ENCODE measurements at regions not wholly inside any gene's neighbourhood (a gene's known extent, or its start where the extent isn't known, plus 50 kb on each side); places are given as distances from the start of the nearest gene placed in this dataset.
A peak's percentile ranks its signal among the peaks of the same experiment; 100 is the strongest.

DNA sequence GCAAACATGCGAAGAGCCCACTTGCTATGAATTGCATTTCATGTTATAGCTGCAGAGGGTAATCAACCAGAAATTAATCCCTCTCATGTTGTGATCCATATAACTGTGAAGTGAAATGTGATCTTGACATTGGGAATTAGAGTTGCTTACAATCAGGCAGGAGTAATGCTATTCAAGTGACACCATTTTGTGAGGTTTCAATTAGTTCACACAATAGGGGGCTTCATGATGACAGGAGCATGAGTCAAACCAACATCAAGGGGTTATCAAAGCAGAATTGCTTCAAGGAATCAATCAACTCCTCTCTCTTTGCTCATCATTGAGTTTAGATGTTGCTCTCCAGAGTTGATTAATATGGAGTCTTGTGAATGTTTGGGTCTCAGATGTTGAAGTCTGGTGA, 1585.2 kb upstream of the TENM4 start:
- no peak overlapping the region for H3K4me3 ChIP-seq
- DNase-seq (no peak), ATAC-seq (ENCODE audit: low FRiP score in 2 of 2) (no peak)
- no peaks in the 10 kb centered on the region for H3K36me3 ChIP-seq
- H3K27ac ChIP-seq: no peak overlapping the region
- H3K9me3 ChIP-seq: no peaks in the 10 kb centered on the region
- no peaks in the 10 kb centered on the region for H3K4me1 ChIP-seq
- H3K27me3 ChIP-seq: no peaks in the 10 kb centered on the region
- WGBS, 2 donors: 88 to 96% methylated on average over 1 of the region's 1 CpG
- no peak for TF ChIP-seq EP300 (IDR thresholded peaks at IDR 0.05)
- TF ChIP-seq, protein P1, sequence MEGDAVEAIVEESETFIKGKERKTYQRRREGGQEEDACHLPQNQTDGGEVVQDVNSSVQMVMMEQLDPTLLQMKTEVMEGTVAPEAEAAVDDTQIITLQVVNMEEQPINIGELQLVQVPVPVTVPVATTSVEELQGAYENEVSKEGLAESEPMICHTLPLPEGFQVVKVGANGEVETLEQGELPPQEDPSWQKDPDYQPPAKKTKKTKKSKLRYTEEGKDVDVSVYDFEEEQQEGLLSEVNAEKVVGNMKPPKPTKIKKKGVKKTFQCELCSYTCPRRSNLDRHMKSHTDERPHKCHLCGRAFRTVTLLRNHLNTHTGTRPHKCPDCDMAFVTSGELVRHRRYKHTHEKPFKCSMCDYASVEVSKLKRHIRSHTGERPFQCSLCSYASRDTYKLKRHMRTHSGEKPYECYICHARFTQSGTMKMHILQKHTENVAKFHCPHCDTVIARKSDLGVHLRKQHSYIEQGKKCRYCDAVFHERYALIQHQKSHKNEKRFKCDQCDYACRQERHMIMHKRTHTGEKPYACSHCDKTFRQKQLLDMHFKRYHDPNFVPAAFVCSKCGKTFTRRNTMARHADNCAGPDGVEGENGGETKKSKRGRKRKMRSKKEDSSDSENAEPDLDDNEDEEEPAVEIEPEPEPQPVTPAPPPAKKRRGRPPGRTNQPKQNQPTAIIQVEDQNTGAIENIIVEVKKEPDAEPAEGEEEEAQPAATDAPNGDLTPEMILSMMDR (IDR thresholded peaks at IDR 0.05): no peak
- TF ChIP-seq POLR2AphosphoS5 (IDR thresholded peaks at IDR 0.05): no peak
- no peak for TF ChIP-seq POLR2A (IDR thresholded peaks at IDR 0.05)

DNA sequence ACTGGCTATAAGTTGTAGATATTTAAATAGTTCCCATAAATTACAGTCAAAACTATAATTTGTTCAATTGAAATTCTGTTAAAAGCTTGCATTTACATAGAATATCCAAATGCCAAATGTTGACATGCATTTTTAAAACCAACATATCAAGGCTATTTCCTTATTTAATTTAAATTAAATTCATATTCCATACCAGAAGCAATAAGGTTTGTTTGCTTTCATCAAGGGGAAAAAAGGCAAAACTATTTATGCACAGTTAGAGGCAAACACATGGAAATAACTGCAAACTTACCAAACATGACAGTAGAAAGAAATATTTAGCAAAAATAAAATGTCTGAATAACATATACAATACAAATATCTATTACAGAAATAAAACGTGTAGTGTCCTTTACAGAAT, 1581.2 kb upstream of the TENM4 start:
- Histone ChIP-seq H3K4me3 (no peak overlapping the region), H3K27me3 (no peaks in the 10 kb centered on the region), H3K36me3 (no peaks in the 10 kb centered on the region), H3K27ac (no peak overlapping the region), H3K4me1 (no peaks in the 10 kb centered on the region), H3K9me3 (no peaks in the 10 kb centered on the region)
- 64 to 90% methylated on average over 1 of the region's 1 CpG for WGBS, 2 donors
- no peak for ATAC-seq (ENCODE audit: low FRiP score in 2 of 2)
- DNase-seq: no peak
- no peak for TF ChIP-seq POLR2A (IDR thresholded peaks at IDR 0.05)
- TF ChIP-seq, protein P1 (IDR thresholded peaks at IDR 0.05): no peak
- no peak for TF ChIP-seq POLR2AphosphoS5 (IDR thresholded peaks at IDR 0.05)
- TF ChIP-seq EP300 (IDR thresholded peaks at IDR 0.05): no peak

DNA sequence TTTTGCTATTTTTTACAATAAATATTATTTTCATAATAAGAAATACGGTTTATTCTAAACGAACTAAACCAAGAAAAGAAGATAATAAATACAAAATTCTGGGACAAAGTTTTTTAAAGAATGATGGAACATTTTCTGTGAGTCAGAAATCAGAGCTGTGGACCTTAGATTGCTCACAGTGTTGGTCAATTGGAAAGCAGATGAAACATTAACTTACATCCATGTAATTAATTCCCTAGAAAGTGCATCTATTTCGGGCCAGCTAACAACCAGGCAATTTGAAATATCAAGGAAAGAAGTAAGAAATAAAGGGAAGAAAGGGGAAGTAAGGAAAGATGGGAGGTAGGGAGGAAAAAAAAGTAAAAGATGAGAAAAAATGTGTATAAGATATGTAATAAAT, 1569.8 kb upstream of the TENM4 start:
- TF ChIP-seq, protein P1 (IDR thresholded peaks at IDR 0.05): no peak
- TF ChIP-seq POLR2A (IDR thresholded peaks at IDR 0.05): no peak
- no peak for TF ChIP-seq POLR2AphosphoS5 (IDR thresholded peaks at IDR 0.05)
- TF ChIP-seq EP300 (IDR thresholded peaks at IDR 0.05): no peak
- Histone ChIP-seq H3K27ac (no peak overlapping the region), H3K36me3 (no peaks in the 10 kb centered on the region), H3K4me1 (no peaks in the 10 kb centered on the region), H3K9me3 (no peaks in the 10 kb centered on the region), H3K4me3 (no peak overlapping the region), H3K27me3 (no peaks in the 10 kb centered on the region)
- ATAC-seq (ENCODE audit: low FRiP score in 2 of 2): no peak
- no peak for DNase-seq
- 52 to 54% methylated on average over 3 of the region's 3 CpGs for WGBS, 2 donors

DNA sequence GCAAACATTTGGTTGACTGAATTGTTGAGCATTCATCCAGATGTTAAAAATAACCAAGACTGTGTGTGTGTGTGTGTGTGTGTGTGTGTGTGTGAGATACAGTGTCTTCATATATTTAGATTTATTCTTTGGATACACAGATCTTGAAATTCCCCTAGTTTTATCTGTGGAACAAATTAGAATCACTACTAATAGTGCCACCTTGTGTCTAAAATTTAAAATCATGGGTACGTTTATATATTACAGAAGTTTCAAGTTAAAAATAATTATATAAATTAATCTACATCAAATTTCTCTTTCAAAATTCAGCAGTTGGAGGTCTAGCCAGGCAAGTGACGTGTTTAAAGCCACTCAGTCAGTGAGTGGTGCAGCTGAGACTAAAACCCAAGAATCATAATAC, 1566.2 kb upstream of the TENM4 start:
- WGBS, 2 donors: 11 to 23% methylated on average over 2 of the region's 2 CpGs
- TF ChIP-seq EP300 (IDR thresholded peaks at IDR 0.05) (no peak), POLR2AphosphoS5 (IDR thresholded peaks at IDR 0.05) (no peak), POLR2A (IDR thresholded peaks at IDR 0.05) (no peak)
- TF ChIP-seq, protein P1 (IDR thresholded peaks at IDR 0.05): no peak
- H3K27ac ChIP-seq: no peak overlapping the region
- no peak overlapping the region for H3K4me3 ChIP-seq
- H3K27me3 ChIP-seq: no peaks in the 10 kb centered on the region
- no peaks in the 10 kb centered on the region for H3K36me3 ChIP-seq
- DNase-seq (no peak), ATAC-seq (ENCODE audit: low FRiP score in 2 of 2) (no peak)
- no peaks in the 10 kb centered on the region for H3K9me3 ChIP-seq
- no peaks in the 10 kb centered on the region for H3K4me1 ChIP-seq

DNA sequence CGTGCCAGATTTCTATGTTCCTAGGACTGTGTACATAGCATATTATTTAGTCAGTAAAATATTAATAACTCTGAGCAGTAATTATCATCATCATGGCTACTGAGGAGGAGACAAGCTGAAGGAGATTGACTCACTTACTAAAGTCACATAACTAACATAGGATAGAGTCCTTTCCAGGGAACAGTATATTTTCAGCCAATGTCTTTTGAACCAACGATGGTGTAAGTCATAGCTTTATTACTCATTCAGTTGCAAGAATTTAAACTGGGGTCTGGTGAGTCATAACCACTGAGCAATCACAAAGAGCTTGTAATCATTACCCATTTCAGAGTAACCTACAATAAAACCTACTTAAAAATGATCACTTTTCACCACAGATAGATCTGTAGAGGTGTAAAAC, 1564.8 kb upstream of the TENM4 start:
- TF ChIP-seq POLR2AphosphoS5 (IDR thresholded peaks at IDR 0.05) (no peak), EP300 (IDR thresholded peaks at IDR 0.05) (no peak), POLR2A (IDR thresholded peaks at IDR 0.05) (no peak)
- TF ChIP-seq, protein P1 (IDR thresholded peaks at IDR 0.05): no peak
- ATAC-seq (ENCODE audit: low FRiP score in 2 of 2) (peak in 1 of 2 donors; percentile 41), DNase-seq (no peak)
- no peaks in the 10 kb centered on the region for H3K27me3 ChIP-seq
- H3K27ac ChIP-seq: no peak overlapping the region
- H3K9me3 ChIP-seq: no peaks in the 10 kb centered on the region
- H3K36me3 ChIP-seq: no peaks in the 10 kb centered on the region
- 65 to 67% methylated on average over 2 of the region's 2 CpGs for WGBS, 2 donors
- H3K4me3 ChIP-seq: no peak overlapping the region
- no peaks in the 10 kb centered on the region for H3K4me1 ChIP-seq
